ENCODE measurements at regions not wholly inside any gene's neighbourhood (a gene's known extent, or its start where the extent isn't known, plus 50 kb on each side); places are given as distances from the start of the nearest gene placed in this dataset.

- no peak for DNase-seq
These were observed 56.2 kb upstream of the RAB27B start for GRCh38 chr18:54772056-54772455.

GRCh38 chr18:54774423-54774822, 53.9 kb upstream of the RAB27B start:
- no peak for DNase-seq

GRCh38 chr18:54774981-54775665, 53.2 kb upstream of the RAB27B start:
- no peak for DNase-seq

- no peak for DNase-seq
These were observed 52.6 kb upstream of the RAB27B start for GRCh38 chr18:54775686-54776085.

- no peak for DNase-seq
These were observed 51.8 kb upstream of the RAB27B start for GRCh38 chr18:54776282-54776977.

- no peak for DNase-seq
These were observed 51.0 kb upstream of the RAB27B start for GRCh38 chr18:54777118-54777791.

GRCh38 chr18:54777989-54778388, 50.3 kb upstream of the RAB27B start:
- no peak for DNase-seq

All from activated gamma-delta T cell (primary cell).